Epithelial cell of proximal tubule (primary cell): ENCODE measurements at regions not wholly inside any gene's neighbourhood (a gene's known extent, or its start where the extent isn't known, plus 50 kb on each side); places are given as distances from the start of the nearest gene placed in this dataset.

Experiments used
- DNase-seq: peaks from one replicate; pipeline ENCODE4 v3.0.0-alpha.2; 2011; ENCODE audit warnings: low read depth
- H3K4me3 ChIP-seq: 2 replicates; pipeline ENCODE4 v1.5.1; 2011; ENCODE audit warnings: low read depth, mild to moderate bottlenecking, low read length
- CTCF ChIP-seq: conservative IDR thresholded peaks from 2 replicates; pipeline ENCODE4 v1.5.1; 2012; ENCODE audit warnings: low read depth, mild to moderate bottlenecking, low read length

DNA sequence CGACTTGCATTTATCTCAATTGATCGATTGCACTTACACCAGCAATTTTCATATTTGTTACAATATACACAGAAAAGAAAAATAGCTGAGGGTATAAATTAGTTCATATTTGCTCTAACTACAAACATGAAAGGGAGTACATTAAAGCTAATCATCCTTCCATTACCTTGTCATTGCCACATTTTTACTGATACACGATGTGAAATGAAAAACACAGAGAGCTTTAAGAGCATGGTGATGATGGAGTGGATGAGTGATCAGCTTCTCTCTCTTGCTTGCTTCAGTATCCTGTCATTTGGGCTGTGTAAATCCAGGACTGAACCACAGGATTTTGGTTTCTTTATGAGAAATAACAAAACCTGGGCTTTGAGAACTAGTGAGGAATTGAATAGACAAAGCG, 1207.5 kb upstream of the GOT2 start:
- no peak for DNase-seq
- TF ChIP-seq CTCF, result no peak
- H3K4me3 ChIP-seq, result no peak overlapping the region

DNA sequence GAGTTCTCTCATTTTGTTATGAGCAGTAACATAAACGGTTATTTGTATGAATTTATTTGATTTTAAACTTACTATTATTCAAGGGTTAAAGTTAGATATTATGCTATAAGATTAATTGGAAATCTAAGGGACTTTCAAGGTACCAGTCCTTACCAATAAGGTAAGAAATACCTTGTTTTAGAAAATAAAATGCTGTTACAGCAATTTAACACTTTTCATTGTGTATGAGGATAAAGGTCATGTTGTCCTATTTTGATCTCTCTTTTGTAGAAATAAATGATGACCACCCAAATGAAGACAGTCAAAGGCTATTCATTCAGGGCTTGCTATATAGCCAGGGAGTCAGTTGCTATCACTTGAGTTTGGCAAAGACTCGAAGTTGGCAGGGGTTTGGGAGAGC, 1185.9 kb upstream of the GOT2 start:
- H3K4me3 ChIP-seq, result no peak overlapping the region
- no peak for DNase-seq
- no peak for TF ChIP-seq CTCF

GRCh38 chr16:59913666-59914065, 1179.5 kb upstream of the GOT2 start:
- no peak overlapping the region for H3K4me3 ChIP-seq
- no peak for DNase-seq
- no peak for TF ChIP-seq CTCF

GRCh38 chr16:59909262-59909661, 1175.1 kb upstream of the GOT2 start:
- DNase-seq, result no peak
- TF ChIP-seq CTCF, result no peak
- no peak overlapping the region for H3K4me3 ChIP-seq

GRCh38 chr16:59907611-59908010, 1173.5 kb upstream of the GOT2 start:
- no peak overlapping the region for H3K4me3 ChIP-seq
- no peak for DNase-seq
- no peak for TF ChIP-seq CTCF

GRCh38 chr16:59905606-59906005, 1171.5 kb upstream of the GOT2 start:
- no peak overlapping the region for H3K4me3 ChIP-seq
- DNase-seq, result no peak
- no peak for TF ChIP-seq CTCF

- no peak overlapping the region for H3K4me3 ChIP-seq
- no peak for DNase-seq
- TF ChIP-seq CTCF, result no peak
Observed at GRCh38 chr16:59905131-59905530, 1171.0 kb upstream of the GOT2 start.
